Central memory CD8-positive, alpha-beta T cell (primary cell): ENCODE measurements at regions not wholly inside any gene's neighbourhood (a gene's known extent, or its start where the extent isn't known, plus 50 kb on each side); places are given as distances from the start of the nearest gene placed in this dataset.

Experiments used
- ATAC-seq: fragments of 150-1000 bp; cut with Tn5 transposase; replicated peaks from 2 replicates; pipeline ENCODE4 v1.10.0; 2022; ENCODE audit warnings: mild to moderate bottlenecking, moderate FRiP score, moderate number of reproducible peaks; ENCODE audit not compliant: poor library complexity, severe bottlenecking; ENCODE audit errors: extremely low read depth
- DNase-seq, 2 donors: peaks; one replicate each; pipeline ENCODE4 v3.0.0; 2021; ENCODE audit warnings: low spot score in 2 of 2
- H3K27ac Mint-ChIP-seq: one replicate; pipeline ENCODE4 v1.8.0; 2022; ENCODE audit warnings: low read depth, mild to moderate bottlenecking, moderate library complexity, mixed read lengths
- H3K27me3 Mint-ChIP-seq: one replicate; pipeline ENCODE4 v1.8.0; 2022; ENCODE audit warnings: mixed read lengths
- H3K36me3 Mint-ChIP-seq: one replicate; pipeline ENCODE4 v1.8.0; 2022; ENCODE audit warnings: mild to moderate bottlenecking, moderate library complexity, mixed read lengths; ENCODE audit not compliant: insufficient read depth
- H3K4me1 Mint-ChIP-seq: one replicate; pipeline ENCODE4 v1.8.0; 2022; ENCODE audit warnings: mixed read lengths
- H3K4me3 Mint-ChIP-seq: one replicate; pipeline ENCODE4 v1.8.0; 2022; ENCODE audit warnings: mild to moderate bottlenecking, moderate library complexity, mixed read lengths
- H3K9me3 Mint-ChIP-seq: one replicate; pipeline ENCODE4 v1.8.0; 2022; ENCODE audit warnings: mixed read lengths

- Mint-ChIP-seq H3K9me3 (no peaks in the 10 kb centered on the region), H3K27me3 (no peaks in the 10 kb centered on the region), H3K36me3 (no peaks in the 10 kb centered on the region), H3K4me1 (no peaks in the 10 kb centered on the region), H3K27ac (no peak overlapping the region), H3K4me3 (no peak overlapping the region)
- ATAC-seq: no peak
- no peak for DNase-seq
Measured at GRCh38 chr2:183250472-183250871, 126.2 kb downstream of the NUP35 start.

GRCh38 chr2:183253441-183254130 is 129.3 kb downstream of the NUP35 start:
- Mint-ChIP-seq H3K9me3 (no peaks in the 10 kb centered on the region), H3K4me1 (no peaks in the 10 kb centered on the region), H3K4me3 (no peak overlapping the region), H3K27me3 (no peaks in the 10 kb centered on the region), H3K27ac (no peak overlapping the region), H3K36me3 (no peaks in the 10 kb centered on the region)
- no peak for DNase-seq
- no peak for ATAC-seq

GRCh38 chr2:183255411-183255810 is 131.2 kb downstream of the NUP35 start:
- no peaks in the 10 kb centered on the region for H3K27me3 Mint-ChIP-seq
- no peak overlapping the region for H3K4me3 Mint-ChIP-seq
- H3K9me3 Mint-ChIP-seq: no peaks in the 10 kb centered on the region
- no peaks in the 10 kb centered on the region for H3K4me1 Mint-ChIP-seq
- DNase-seq: no peak
- no peak overlapping the region for H3K27ac Mint-ChIP-seq
- H3K36me3 Mint-ChIP-seq: no peaks in the 10 kb centered on the region
- no peak for ATAC-seq

- no peak for ATAC-seq
- no peak overlapping the region for H3K27ac Mint-ChIP-seq
Measured at GRCh38 chr2:183259921-183260320, 135.7 kb downstream of the NUP35 start.

GRCh38 chr2:183260527-183260926 is 136.3 kb downstream of the NUP35 start:
- ATAC-seq (no peak), DNase-seq (no peak)
- no peak overlapping the region for H3K27ac Mint-ChIP-seq
- no peaks in the 10 kb centered on the region for H3K27me3 Mint-ChIP-seq
- no peak overlapping the region for H3K4me3 Mint-ChIP-seq
- H3K9me3 Mint-ChIP-seq: no peaks in the 10 kb centered on the region
- H3K4me1 Mint-ChIP-seq: no peaks in the 10 kb centered on the region
- no peaks in the 10 kb centered on the region for H3K36me3 Mint-ChIP-seq

More at GRCh38 chr2:183259921-183260320, 135.7 kb downstream of the NUP35 start:
- DNase-seq: no peak
- Mint-ChIP-seq H3K36me3 (no peaks in the 10 kb centered on the region), H3K4me1 (no peaks in the 10 kb centered on the region), H3K27me3 (no peaks in the 10 kb centered on the region), H3K4me3 (no peak overlapping the region), H3K9me3 (no peaks in the 10 kb centered on the region)

GRCh38 chr2:183264890-183265535 is 140.8 kb downstream of the NUP35 start:
- Mint-ChIP-seq H3K36me3 (peaks cover 2% of the 10 kb centered on the region), H3K4me1 (no peaks in the 10 kb centered on the region), H3K9me3 (peaks cover 4% of the 10 kb centered on the region), H3K27ac (no peak overlapping the region), H3K4me3 (no peak overlapping the region), H3K27me3 (no peaks in the 10 kb centered on the region)
- DNase-seq (no peak), ATAC-seq (no peak)

- H3K4me3 Mint-ChIP-seq: no peak overlapping the region
- H3K4me1 Mint-ChIP-seq: no peaks in the 10 kb centered on the region
- H3K36me3 Mint-ChIP-seq: peaks cover 2% of the 10 kb centered on the region
- H3K9me3 Mint-ChIP-seq: peaks cover 4% of the 10 kb centered on the region
- H3K27ac Mint-ChIP-seq: no peak overlapping the region
- DNase-seq: no peak
- no peaks in the 10 kb centered on the region for H3K27me3 Mint-ChIP-seq
- ATAC-seq: no peak
Measured at GRCh38 chr2:183267148-183267827, 143.0 kb downstream of the NUP35 start.

- Mint-ChIP-seq H3K4me3 (no peak overlapping the region), H3K4me1 (no peaks in the 10 kb centered on the region), H3K27ac (no peak overlapping the region), H3K9me3 (peaks cover 4% of the 10 kb centered on the region), H3K27me3 (no peaks in the 10 kb centered on the region), H3K36me3 (peaks cover 2% of the 10 kb centered on the region)
- ATAC-seq: no peak
- DNase-seq: no peak
Measured at GRCh38 chr2:183269956-183270355, 145.7 kb downstream of the NUP35 start.

- no peak for DNase-seq
Measured at GRCh38 chr2:183283209-183283608, 159.0 kb downstream of the NUP35 start.

GRCh38 chr2:183284606-183285005 is 160.4 kb downstream of the NUP35 start:
- DNase-seq (no peak), ATAC-seq (no peak)
- H3K4me1 Mint-ChIP-seq: no peaks in the 10 kb centered on the region
- no peak overlapping the region for H3K4me3 Mint-ChIP-seq
- peaks cover 2% of the 10 kb centered on the region for H3K36me3 Mint-ChIP-seq
- no peak overlapping the region for H3K27ac Mint-ChIP-seq
- no peaks in the 10 kb centered on the region for H3K27me3 Mint-ChIP-seq
- peaks cover 5% of the 10 kb centered on the region for H3K9me3 Mint-ChIP-seq

More at GRCh38 chr2:183283209-183283608, 159.0 kb downstream of the NUP35 start:
- H3K27me3 Mint-ChIP-seq: no peaks in the 10 kb centered on the region
- no peak for ATAC-seq
- no peaks in the 10 kb centered on the region for H3K4me1 Mint-ChIP-seq
- H3K36me3 Mint-ChIP-seq: peaks cover 2% of the 10 kb centered on the region
- no peak overlapping the region for H3K4me3 Mint-ChIP-seq
- no peak overlapping the region for H3K27ac Mint-ChIP-seq
- peaks cover 5% of the 10 kb centered on the region for H3K9me3 Mint-ChIP-seq

GRCh38 chr2:183291436-183291835 is 167.2 kb downstream of the NUP35 start:
- Mint-ChIP-seq H3K36me3 (peaks cover 4% of the 10 kb centered on the region), H3K27me3 (no peaks in the 10 kb centered on the region), H3K4me3 (no peak overlapping the region), H3K4me1 (no peaks in the 10 kb centered on the region), H3K27ac (no peak overlapping the region), H3K9me3 (peaks cover 12% of the 10 kb centered on the region)
- DNase-seq (no peak), ATAC-seq (no peak)

GRCh38 chr2:183292028-183292427 is 167.8 kb downstream of the NUP35 start:
- no peaks in the 10 kb centered on the region for H3K27me3 Mint-ChIP-seq
- H3K4me3 Mint-ChIP-seq: no peak overlapping the region

GRCh38 chr2:183339311-183339710 is 215.1 kb downstream of the NUP35 start:
- Mint-ChIP-seq H3K4me3 (no peak overlapping the region), H3K36me3 (no peaks in the 10 kb centered on the region), H3K4me1 (no peaks in the 10 kb centered on the region), H3K27me3 (no peaks in the 10 kb centered on the region), H3K9me3 (peaks cover 11% of the 10 kb centered on the region), H3K27ac (no peak overlapping the region)
- no peak for DNase-seq
- ATAC-seq: no peak

More at GRCh38 chr2:183292028-183292427, 167.8 kb downstream of the NUP35 start:
- Mint-ChIP-seq H3K4me1 (no peaks in the 10 kb centered on the region), H3K9me3 (peaks cover 12% of the 10 kb centered on the region), H3K36me3 (peaks cover 4% of the 10 kb centered on the region), H3K27ac (no peak overlapping the region)
- DNase-seq: no peak
- ATAC-seq: no peak
